GM10248 (cell line): ENCODE measurements at regions not wholly inside any gene's neighbourhood (a gene's known extent, or its start where the extent isn't known, plus 50 kb on each side); places are given as distances from the start of the nearest gene placed in this dataset.

Source experiments
- CTCF ChIA-PET: fragments of 300-600 bp; sonication (Branson Sonifier 250); formaldehyde crosslinking; extraction: SDS; loops from one replicate; lab custom pipeline; 2021; ENCODE audit warnings: antibody characterized with exemption; lab: Yijun Ruan, JAX
- POLR2A ChIA-PET: fragments of 350-650 bp; sonication (Branson Sonifier 250); formaldehyde crosslinking; extraction: SDS; loops from one replicate; lab custom pipeline; 2020; ENCODE audit warnings: antibody characterized with exemption; lab: Yijun Ruan, JAX
- DNase-seq: peaks from one replicate; pipeline ENCODE4 v3.0.0; 2012; ENCODE audit errors: extremely low spot score
- TF ChIP-seq, protein P1 (sequence below): IDR thresholded peaks from 2 replicates; pipeline ENCODE4 v1.5.1; 2012; ENCODE audit warnings: mild to moderate bottlenecking, low read depth; ENCODE audit errors: extremely low read depth, missing control alignments, control extremely low read depth

DNA sequence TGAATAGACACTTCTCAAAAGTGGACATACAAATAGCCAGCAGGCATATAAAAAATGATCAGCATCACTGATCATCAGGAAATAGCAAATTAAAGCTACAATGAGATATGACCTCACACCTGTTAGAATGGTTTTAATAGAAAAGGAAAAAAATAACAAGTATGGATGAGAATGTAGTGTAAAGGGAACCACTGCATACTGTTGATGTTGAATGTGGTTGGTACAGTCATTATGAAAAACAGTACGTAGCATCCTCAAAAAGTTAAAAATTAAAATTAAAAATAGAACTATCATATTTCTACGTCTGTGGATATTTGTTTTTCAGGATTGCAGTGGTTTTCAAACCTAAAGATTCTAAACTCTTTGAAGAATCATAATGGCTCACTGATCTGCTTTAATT is 215.1 kb upstream of the NREP start:
- ChIA-PET POLR2A (no interaction called here), CTCF (no interaction called here)
- no peak for DNase-seq
- TF ChIP-seq, protein P1, sequence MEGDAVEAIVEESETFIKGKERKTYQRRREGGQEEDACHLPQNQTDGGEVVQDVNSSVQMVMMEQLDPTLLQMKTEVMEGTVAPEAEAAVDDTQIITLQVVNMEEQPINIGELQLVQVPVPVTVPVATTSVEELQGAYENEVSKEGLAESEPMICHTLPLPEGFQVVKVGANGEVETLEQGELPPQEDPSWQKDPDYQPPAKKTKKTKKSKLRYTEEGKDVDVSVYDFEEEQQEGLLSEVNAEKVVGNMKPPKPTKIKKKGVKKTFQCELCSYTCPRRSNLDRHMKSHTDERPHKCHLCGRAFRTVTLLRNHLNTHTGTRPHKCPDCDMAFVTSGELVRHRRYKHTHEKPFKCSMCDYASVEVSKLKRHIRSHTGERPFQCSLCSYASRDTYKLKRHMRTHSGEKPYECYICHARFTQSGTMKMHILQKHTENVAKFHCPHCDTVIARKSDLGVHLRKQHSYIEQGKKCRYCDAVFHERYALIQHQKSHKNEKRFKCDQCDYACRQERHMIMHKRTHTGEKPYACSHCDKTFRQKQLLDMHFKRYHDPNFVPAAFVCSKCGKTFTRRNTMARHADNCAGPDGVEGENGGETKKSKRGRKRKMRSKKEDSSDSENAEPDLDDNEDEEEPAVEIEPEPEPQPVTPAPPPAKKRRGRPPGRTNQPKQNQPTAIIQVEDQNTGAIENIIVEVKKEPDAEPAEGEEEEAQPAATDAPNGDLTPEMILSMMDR = no peak

DNA sequence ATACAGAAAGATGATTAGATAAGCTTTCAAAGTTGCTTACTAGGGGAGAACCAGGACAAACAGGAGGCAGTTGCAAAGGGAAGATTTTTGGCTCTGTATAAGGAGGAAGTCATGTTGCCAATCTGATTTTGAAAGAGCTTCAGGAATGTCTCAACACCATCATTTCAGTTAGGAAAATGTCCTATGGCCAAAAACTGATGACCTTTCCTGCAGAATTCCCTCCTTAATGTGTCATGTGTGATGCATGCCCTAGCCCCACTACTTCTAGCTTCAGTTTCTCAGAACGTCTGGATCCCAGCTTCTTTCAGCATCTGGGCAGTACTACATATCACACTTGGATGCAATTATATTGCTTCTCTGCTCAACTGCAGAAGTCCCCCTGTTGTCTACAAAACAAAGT is 211.5 kb upstream of the NREP start:
- ChIA-PET POLR2A (no interaction called here), CTCF (interaction anchor here (1.6 kb wide), 1 partner anchor 10 kb away, joined by 4 read pairs; no protein-coding TSS in a partner anchor)
- no peak for DNase-seq
- TF ChIP-seq, protein P1 = no peak

DNA sequence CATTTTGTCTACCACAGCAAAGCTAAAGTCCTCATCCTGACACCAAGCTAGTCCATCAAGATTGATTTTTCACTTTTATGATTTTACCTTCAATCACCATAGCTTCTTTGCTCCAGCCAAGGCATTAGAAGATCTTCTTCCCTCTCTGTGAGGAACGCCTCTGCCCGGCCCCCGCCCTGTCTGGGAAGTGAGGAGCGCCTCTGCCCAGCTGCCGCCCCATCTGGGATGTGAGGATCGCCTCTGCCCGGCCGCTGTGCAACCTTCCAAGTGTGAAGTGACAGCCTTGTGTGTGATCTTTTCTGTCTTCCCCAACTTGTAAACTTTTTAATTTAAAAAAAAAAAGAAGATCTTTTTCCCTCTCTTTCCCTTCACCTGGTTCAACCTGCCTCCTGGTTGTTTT is 210.5 kb upstream of the NREP start:
- ChIA-PET CTCF (interaction anchor here (1.1 to 1.6 kb wide), 3 partner anchors 9 to 13 kb away, joined by 3 to 5 read pairs (median 4); no protein-coding TSS in a partner anchor), POLR2A (no interaction called here)

DNA sequence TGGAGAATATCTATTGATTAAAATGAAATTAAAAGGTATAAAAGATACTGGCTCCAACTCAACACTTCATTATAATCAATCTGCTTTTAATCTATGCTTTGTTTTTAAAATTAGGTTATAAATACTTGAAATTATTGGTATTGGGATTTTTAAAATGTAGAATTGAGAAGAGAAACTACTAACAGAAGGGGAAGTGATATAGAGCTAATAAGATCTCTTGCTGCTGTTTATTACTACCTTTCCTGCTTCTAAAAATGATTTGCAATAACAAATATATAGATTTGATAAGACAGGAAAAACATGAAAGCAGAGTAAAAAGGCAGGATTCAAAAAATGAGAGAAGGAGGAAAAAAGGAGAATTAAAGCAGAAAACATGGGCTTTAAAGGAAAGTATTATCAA is 209.3 kb upstream of the NREP start:
- DNase-seq = no peak
- TF ChIP-seq, protein P1 = no peak
- CTCF ChIA-PET = interaction anchor here (1.3 kb wide), 1 partner anchor 435 kb away, joined by 5 read pairs; no protein-coding TSS in a partner anchor
- POLR2A ChIA-PET = no interaction called here

More for the DNA sequence above, 210.5 kb upstream of the NREP start:
- DNase-seq = no peak
- TF ChIP-seq, protein P1 = no peak

DNA sequence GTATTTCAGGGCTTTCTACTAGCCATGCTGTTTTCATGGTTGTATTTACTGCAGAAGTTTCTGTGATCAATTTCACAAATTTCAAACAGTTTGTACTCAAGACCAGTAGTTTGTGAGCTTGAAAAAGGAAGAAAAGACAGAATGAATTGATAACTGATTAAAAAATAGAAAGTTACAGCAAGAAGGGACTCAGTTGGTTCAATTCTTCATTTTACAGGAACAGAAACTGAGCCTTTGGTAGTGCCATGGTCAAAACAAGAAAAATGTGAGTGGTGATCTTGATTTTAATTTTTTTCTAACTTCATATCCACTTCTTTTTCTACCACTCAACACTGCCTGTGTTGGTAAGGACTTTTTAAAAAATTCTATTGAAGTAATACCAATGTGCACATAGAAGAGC is 206.6 kb upstream of the NREP start:
- ChIA-PET CTCF (no interaction called here), POLR2A (no interaction called here)
- TF ChIP-seq, protein P1 = no peak

DNA sequence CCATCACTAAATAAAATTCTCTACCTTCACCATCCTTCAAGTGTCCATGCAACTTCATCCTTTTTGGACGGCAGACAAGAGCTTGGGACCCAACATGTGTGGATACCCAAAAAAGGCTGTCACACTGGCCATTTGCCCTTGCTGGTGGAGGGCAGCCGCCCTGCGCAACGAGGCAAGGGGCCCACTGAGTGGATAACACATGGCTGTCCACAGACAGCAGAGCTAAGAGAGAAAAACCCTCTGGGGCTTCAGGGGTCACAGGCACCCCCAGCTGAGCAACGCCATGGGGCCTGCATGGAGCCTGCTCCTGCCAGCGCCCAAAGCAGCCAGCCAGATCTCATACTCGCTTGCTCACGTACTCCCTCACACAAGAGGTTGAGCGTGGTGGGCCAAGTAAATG is 205.9 kb upstream of the NREP start:
- CTCF ChIA-PET = interaction anchor here (1.0 kb wide), 1 partner anchor 412 kb away, joined by 3 read pairs; no protein-coding TSS in a partner anchor
- POLR2A ChIA-PET = no interaction called here
- DNase-seq = no peak
- TF ChIP-seq, protein P1 = no peak

More for the DNA sequence above, 206.6 kb upstream of the NREP start:
- no peak for DNase-seq
